ENCODE measurements at regions not wholly inside any gene's neighbourhood (a gene's known extent, or its start where the extent isn't known, plus 50 kb on each side); places are given as distances from the start of the nearest gene placed in this dataset.

- Mint-ChIP-seq H3K4me1 (ENCODE audit: low read depth) (no peaks in the 10 kb centered on the region), H3K27ac (no peak overlapping the region), H3K36me3 (ENCODE audit: low read depth) (no peaks in the 10 kb centered on the region), H3K4me3 (no peak overlapping the region), H3K9me3 (no peaks in the 10 kb centered on the region), H3K27me3 (ENCODE audit: insufficient read depth) (no peaks in the 10 kb centered on the region)
- intact Hi-C loops (cut with micrococcal nuclease), result no loop called here
- DNase-seq (ENCODE audit: low spot score), result no peak
Measured at GRCh38 chr14:101476916-101477553, 84.3 kb upstream of the DIO3 start.

- Mint-ChIP-seq H3K9me3 (no peaks in the 10 kb centered on the region), H3K36me3 (ENCODE audit: low read depth) (no peaks in the 10 kb centered on the region), H3K27ac (no peak overlapping the region), H3K27me3 (ENCODE audit: insufficient read depth) (no peaks in the 10 kb centered on the region), H3K4me1 (ENCODE audit: low read depth) (no peaks in the 10 kb centered on the region), H3K4me3 (no peak overlapping the region)
- DNase-seq (ENCODE audit: low spot score), result no peak
- intact Hi-C loops (cut with micrococcal nuclease), result no loop called here
Measured at GRCh38 chr14:101477648-101478047, 83.6 kb upstream of the DIO3 start.

GRCh38 chr14:101478096-101478495 is 83.2 kb upstream of the DIO3 start:
- intact Hi-C loops (cut with micrococcal nuclease), result no loop called here
- Mint-ChIP-seq H3K27ac (no peak overlapping the region), H3K4me3 (no peak overlapping the region), H3K9me3 (no peaks in the 10 kb centered on the region), H3K36me3 (ENCODE audit: low read depth) (no peaks in the 10 kb centered on the region), H3K4me1 (ENCODE audit: low read depth) (no peaks in the 10 kb centered on the region), H3K27me3 (ENCODE audit: insufficient read depth) (no peaks in the 10 kb centered on the region)
- DNase-seq (ENCODE audit: low spot score), result no peak

- Mint-ChIP-seq H3K4me3 (no peak overlapping the region), H3K36me3 (ENCODE audit: low read depth) (no peaks in the 10 kb centered on the region), H3K9me3 (peaks cover 2% of the 10 kb centered on the region), H3K27me3 (ENCODE audit: insufficient read depth) (peaks cover 1% of the 10 kb centered on the region), H3K4me1 (ENCODE audit: low read depth) (no peaks in the 10 kb centered on the region), H3K27ac (no peak overlapping the region)
- intact Hi-C loops (cut with micrococcal nuclease), result no loop called here
- no peak for DNase-seq (ENCODE audit: low spot score)
Measured at GRCh38 chr14:101478796-101479410, 82.4 kb upstream of the DIO3 start.

- Mint-ChIP-seq H3K27me3 (ENCODE audit: insufficient read depth) (peaks cover 4% of the 10 kb centered on the region), H3K36me3 (ENCODE audit: low read depth) (no peaks in the 10 kb centered on the region), H3K9me3 (peaks cover 4% of the 10 kb centered on the region), H3K4me3 (no peak overlapping the region), H3K4me1 (ENCODE audit: low read depth) (no peaks in the 10 kb centered on the region), H3K27ac (no peak overlapping the region)
- no peak for DNase-seq (ENCODE audit: low spot score)
- intact Hi-C loops (cut with micrococcal nuclease), result no loop called here
Measured at GRCh38 chr14:101480022-101480746, 81.1 kb upstream of the DIO3 start.

- Mint-ChIP-seq H3K4me3 (no peak overlapping the region), H3K4me1 (ENCODE audit: low read depth) (no peaks in the 10 kb centered on the region), H3K27ac (no peak overlapping the region), H3K36me3 (ENCODE audit: low read depth) (no peaks in the 10 kb centered on the region), H3K27me3 (ENCODE audit: insufficient read depth) (peaks cover 4% of the 10 kb centered on the region), H3K9me3 (peaks cover 4% of the 10 kb centered on the region)
- intact Hi-C loops (cut with micrococcal nuclease), result no loop called here
- DNase-seq (ENCODE audit: low spot score), result no peak
Measured at GRCh38 chr14:101480747-101481530, 80.4 kb upstream of the DIO3 start.

GRCh38 chr14:101481557-101481956 is 79.7 kb upstream of the DIO3 start:
- H3K27me3 Mint-ChIP-seq (ENCODE audit: insufficient read depth), result peaks cover 4% of the 10 kb centered on the region
- intact Hi-C loops (cut with micrococcal nuclease), result no loop called here
- H3K4me3 Mint-ChIP-seq, result no peak overlapping the region
- H3K9me3 Mint-ChIP-seq, result peaks cover 4% of the 10 kb centered on the region
- no peaks in the 10 kb centered on the region for H3K36me3 Mint-ChIP-seq (ENCODE audit: low read depth)
- no peak for DNase-seq (ENCODE audit: low spot score)
- H3K4me1 Mint-ChIP-seq (ENCODE audit: low read depth), result no peaks in the 10 kb centered on the region
- H3K27ac Mint-ChIP-seq, result no peak overlapping the region

- intact Hi-C loops (cut with micrococcal nuclease), result no loop called here
- Mint-ChIP-seq H3K9me3 (peaks cover 9% of the 10 kb centered on the region), H3K36me3 (ENCODE audit: low read depth) (no peaks in the 10 kb centered on the region), H3K27ac (no peak overlapping the region), H3K4me1 (ENCODE audit: low read depth) (no peaks in the 10 kb centered on the region), H3K4me3 (no peak overlapping the region), H3K27me3 (ENCODE audit: insufficient read depth) (peaks cover 4% of the 10 kb centered on the region)
- no peak for DNase-seq (ENCODE audit: low spot score)
Measured at GRCh38 chr14:101482066-101482465, 79.2 kb upstream of the DIO3 start.

- Mint-ChIP-seq H3K4me3 (no peak overlapping the region), H3K4me1 (ENCODE audit: low read depth) (no peaks in the 10 kb centered on the region), H3K36me3 (ENCODE audit: low read depth) (no peaks in the 10 kb centered on the region), H3K9me3 (peaks cover 9% of the 10 kb centered on the region), H3K27me3 (ENCODE audit: insufficient read depth) (peaks cover 4% of the 10 kb centered on the region), H3K27ac (no peak overlapping the region)
- DNase-seq (ENCODE audit: low spot score), result no peak
- intact Hi-C loops (cut with micrococcal nuclease), result no loop called here
Measured at GRCh38 chr14:101483829-101484228, 77.5 kb upstream of the DIO3 start.

- Mint-ChIP-seq H3K27me3 (ENCODE audit: insufficient read depth) (peaks cover 4% of the 10 kb centered on the region), H3K4me1 (ENCODE audit: low read depth) (no peaks in the 10 kb centered on the region), H3K4me3 (no peak overlapping the region), H3K36me3 (ENCODE audit: low read depth) (no peaks in the 10 kb centered on the region), H3K27ac (no peak overlapping the region), H3K9me3 (peaks cover 5% of the 10 kb centered on the region)
- no peak for DNase-seq (ENCODE audit: low spot score)
- intact Hi-C loops (cut with micrococcal nuclease), result no loop called here
Measured at GRCh38 chr14:101489092-101489760, 72.1 kb upstream of the DIO3 start.

GRCh38 chr14:101490771-101491170 is 70.5 kb upstream of the DIO3 start:
- Mint-ChIP-seq H3K4me1 (ENCODE audit: low read depth) (no peaks in the 10 kb centered on the region), H3K27me3 (ENCODE audit: insufficient read depth) (peaks cover 4% of the 10 kb centered on the region), H3K9me3 (peaks cover 5% of the 10 kb centered on the region), H3K27ac (no peak overlapping the region), H3K4me3 (no peak overlapping the region), H3K36me3 (ENCODE audit: low read depth) (no peaks in the 10 kb centered on the region)
- intact Hi-C loops (cut with micrococcal nuclease), result no loop called here
- DNase-seq (ENCODE audit: low spot score), result no peak

- peaks cover 5% of the 10 kb centered on the region for H3K27me3 Mint-ChIP-seq (ENCODE audit: insufficient read depth)
- H3K4me3 Mint-ChIP-seq, result no peak overlapping the region
- no peaks in the 10 kb centered on the region for H3K4me1 Mint-ChIP-seq (ENCODE audit: low read depth)
- no peak overlapping the region for H3K27ac Mint-ChIP-seq
- intact Hi-C loops (cut with micrococcal nuclease), result no loop called here
- H3K36me3 Mint-ChIP-seq (ENCODE audit: low read depth), result no peaks in the 10 kb centered on the region
- DNase-seq (ENCODE audit: low spot score), result no peak
- peaks cover 3% of the 10 kb centered on the region for H3K9me3 Mint-ChIP-seq
Measured at GRCh38 chr14:101491841-101492240, 69.5 kb upstream of the DIO3 start.

Data from activated T-helper 1 cell treated with anti-CD3 and anti-CD28 coated beads, Interleukin-12 subunit alpha, Interleukin-12 subunit beta, Interleukin-2, Interleukin-4 antibody, amounts not matched to agents 30 ng/mL and 10 ng/mL and 1 ng/mL, durations not matched to agents 14 hours and 24 hours and 36 hours (primary cell).